AG04449 (cell line): ENCODE measurements at regions not wholly inside any gene's neighbourhood (a gene's known extent, or its start where the extent isn't known, plus 50 kb on each side); places are given as distances from the start of the nearest gene placed in this dataset.

Experiments used
- CTCF ChIA-PET: fragments of 350-600 bp; formaldehyde crosslinking; extraction: SDS; loops from one replicate; lab custom pipeline; 2021; ENCODE audit warnings: antibody characterized with exemption; lab: Yijun Ruan, JAX
- POLR2A ChIA-PET: fragments of 400-600, 350-600 bp; formaldehyde crosslinking; extraction: SDS; loops from one replicate; lab custom pipeline; 2020; ENCODE audit warnings: antibody characterized with exemption, inconsistent platforms; lab: Yijun Ruan, JAX
- DNase-seq: peaks from one replicate; pipeline ENCODE4 v3.0.0-alpha.2; 2010; ENCODE audit warnings: low read depth, low spot score
- H3K4me3 ChIP-seq: 2 replicates; pipeline ENCODE4 v1.5.1; 2011; ENCODE audit warnings: low read depth, mild to moderate bottlenecking, control low read depth, low read length
- TF ChIP-seq, protein P1 (sequence below): IDR thresholded peaks from one replicate; pipeline ENCODE4 v1.5.1; 2011; ENCODE audit warnings: mild to moderate bottlenecking, moderate library complexity, low read length, control low read depth, inconsistent platforms; ENCODE audit not compliant: insufficient read depth; ENCODE audit errors: missing control alignments

DNA sequence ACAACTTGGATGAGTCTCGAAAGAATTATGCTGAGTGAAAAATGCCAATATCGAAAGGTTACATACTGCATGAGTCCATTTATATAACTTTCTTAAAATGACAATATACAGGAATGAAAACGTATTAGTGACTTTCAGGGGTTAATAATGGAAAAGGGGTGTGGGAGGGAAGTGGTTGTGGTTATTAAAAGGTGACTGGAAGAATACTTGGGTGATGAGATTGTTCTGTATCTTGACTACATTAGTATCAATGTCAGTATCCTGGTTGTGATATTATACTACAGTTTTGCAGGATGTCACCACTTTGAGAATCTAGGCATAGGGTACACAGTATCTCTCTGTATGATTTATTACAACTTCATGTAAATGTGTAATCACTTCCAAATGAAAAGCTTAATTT, 204.5 kb downstream of the DTHD1 start:
- DNase-seq: no peak
- H3K4me3 ChIP-seq: no peak overlapping the region
- TF ChIP-seq, protein P1, sequence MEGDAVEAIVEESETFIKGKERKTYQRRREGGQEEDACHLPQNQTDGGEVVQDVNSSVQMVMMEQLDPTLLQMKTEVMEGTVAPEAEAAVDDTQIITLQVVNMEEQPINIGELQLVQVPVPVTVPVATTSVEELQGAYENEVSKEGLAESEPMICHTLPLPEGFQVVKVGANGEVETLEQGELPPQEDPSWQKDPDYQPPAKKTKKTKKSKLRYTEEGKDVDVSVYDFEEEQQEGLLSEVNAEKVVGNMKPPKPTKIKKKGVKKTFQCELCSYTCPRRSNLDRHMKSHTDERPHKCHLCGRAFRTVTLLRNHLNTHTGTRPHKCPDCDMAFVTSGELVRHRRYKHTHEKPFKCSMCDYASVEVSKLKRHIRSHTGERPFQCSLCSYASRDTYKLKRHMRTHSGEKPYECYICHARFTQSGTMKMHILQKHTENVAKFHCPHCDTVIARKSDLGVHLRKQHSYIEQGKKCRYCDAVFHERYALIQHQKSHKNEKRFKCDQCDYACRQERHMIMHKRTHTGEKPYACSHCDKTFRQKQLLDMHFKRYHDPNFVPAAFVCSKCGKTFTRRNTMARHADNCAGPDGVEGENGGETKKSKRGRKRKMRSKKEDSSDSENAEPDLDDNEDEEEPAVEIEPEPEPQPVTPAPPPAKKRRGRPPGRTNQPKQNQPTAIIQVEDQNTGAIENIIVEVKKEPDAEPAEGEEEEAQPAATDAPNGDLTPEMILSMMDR: no peak
- ChIA-PET CTCF (no interaction called here), POLR2A (no interaction called here)

DNA sequence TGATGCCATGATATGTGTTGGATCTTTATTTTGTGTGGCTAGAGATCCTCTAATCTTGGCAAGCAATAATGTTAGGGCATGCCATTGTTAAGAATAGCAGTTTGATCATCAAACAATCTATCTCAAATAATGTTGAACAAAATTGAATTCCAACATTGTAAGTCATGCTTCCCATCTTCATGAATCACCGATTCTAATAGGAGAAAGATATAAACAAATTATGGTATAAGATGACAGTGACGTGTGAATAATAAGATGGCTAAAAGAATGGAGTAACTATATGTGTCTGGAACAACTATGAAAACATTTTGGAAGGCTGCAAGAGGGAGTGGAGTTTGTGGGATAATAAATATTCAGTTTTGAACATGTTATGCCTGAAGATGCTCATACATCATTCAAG, 208.4 kb downstream of the DTHD1 start:
- CTCF ChIA-PET: no interaction called here
- no peak for DNase-seq
- POLR2A ChIA-PET: no interaction called here
- TF ChIP-seq, protein P1: no peak
- no peak overlapping the region for H3K4me3 ChIP-seq

DNA sequence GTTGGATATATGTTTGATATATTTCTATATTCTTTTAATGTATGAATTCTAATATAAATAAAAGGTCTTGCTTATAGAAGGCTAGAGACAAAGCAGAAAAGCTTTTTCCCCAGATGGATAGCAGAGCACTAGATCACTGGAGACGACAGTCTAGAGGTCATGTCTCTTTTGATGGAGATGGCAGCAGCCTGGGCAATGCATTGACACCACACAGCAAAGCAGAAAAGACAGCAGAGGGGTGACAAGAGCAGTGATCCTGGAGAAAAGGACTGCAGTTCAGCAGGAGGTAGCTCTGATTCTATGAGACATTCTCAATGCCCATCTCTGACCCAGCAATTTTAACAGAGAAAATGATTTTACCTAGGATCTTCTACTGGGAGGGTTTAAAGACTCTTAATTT, 210.6 kb downstream of the DTHD1 start:
- no peak for DNase-seq
- CTCF ChIA-PET: no interaction called here
- TF ChIP-seq, protein P1: no peak
- POLR2A ChIA-PET: no interaction called here
- H3K4me3 ChIP-seq: no peak overlapping the region

DNA sequence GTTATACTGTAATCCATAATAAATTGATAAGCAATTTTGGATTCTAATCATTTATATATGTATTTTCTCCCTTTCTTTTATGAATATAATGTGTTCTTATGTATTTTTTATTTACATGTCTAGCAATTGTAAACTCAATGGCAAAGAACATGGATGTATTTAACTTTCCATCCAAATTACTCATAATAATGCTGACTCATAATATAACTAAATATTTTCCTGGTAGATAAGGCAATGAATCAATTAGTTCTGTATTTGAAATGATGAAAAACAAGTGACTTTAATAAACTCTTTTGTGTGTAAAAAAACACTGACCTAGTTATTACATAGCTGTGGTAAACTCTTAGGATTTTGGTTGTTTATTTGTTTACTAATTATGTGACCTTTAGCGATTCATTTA, 211.2 kb downstream of the DTHD1 start:
- ChIA-PET POLR2A (no interaction called here), CTCF (no interaction called here)
- no peak overlapping the region for H3K4me3 ChIP-seq
- TF ChIP-seq, protein P1: no peak
- no peak for DNase-seq

DNA sequence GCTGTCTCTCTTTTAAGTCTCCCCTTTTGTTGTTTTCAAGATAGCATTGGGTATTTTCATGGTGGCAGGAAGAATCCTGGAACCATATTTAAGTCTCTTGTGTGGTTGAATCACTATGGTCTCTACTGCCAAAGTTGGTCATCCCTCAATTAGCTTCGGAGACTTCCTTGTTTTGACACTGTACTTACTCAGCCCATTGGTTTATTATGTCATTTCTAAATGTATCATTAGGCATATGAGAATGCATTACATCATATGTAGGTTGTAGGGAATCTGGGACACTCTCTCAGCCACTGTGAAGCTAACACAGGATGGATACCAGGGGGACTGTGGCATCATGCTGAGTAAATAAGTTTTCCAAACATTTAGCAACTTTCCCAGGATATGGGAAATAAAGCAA, 211.8 kb downstream of the DTHD1 start:
- CTCF ChIA-PET: no interaction called here
- TF ChIP-seq, protein P1: no peak
- DNase-seq: no peak
- no peak overlapping the region for H3K4me3 ChIP-seq
- POLR2A ChIA-PET: no interaction called here

DNA sequence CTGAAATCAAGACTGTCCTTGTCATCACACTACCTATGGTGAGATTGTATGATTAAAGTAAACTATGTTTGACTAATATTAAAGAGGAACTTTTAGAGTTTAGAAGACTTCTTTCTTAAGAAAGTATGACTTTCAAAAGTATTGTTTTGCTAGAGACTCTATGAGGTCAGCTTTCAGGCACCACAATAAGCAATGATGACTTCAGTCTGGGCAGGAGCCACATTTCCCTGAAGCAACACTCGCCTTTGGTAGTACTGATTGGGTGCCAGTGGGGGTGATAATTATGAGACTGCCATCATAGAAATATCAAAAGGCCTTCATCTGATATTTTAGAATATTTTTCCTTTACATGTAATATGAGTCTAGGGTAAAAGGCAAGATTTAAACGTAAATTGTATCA, 212.6 kb downstream of the DTHD1 start:
- TF ChIP-seq, protein P1: no peak
- POLR2A ChIA-PET: no interaction called here
- no peak overlapping the region for H3K4me3 ChIP-seq
- CTCF ChIA-PET: no interaction called here
- DNase-seq: no peak
